Calu3 (cell line): ENCODE measurements at regions not wholly inside any gene's neighbourhood (a gene's known extent, or its start where the extent isn't known, plus 50 kb on each side); places are given as distances from the start of the nearest gene placed in this dataset.
"Not testable (repeated sequence)": the region's sequence is repeated elsewhere in the genome, so short reads cannot be mapped to it uniquely, and the experiment has no call there.

Experiments used
- BruUV-seq: library from RNA; stranded (reverse); fragments of 400-500 nt; replicated peaks from 2 replicates; lab custom pipeline; 2021; lab: Mats Ljungman, UMichigan
- CTCF ChIA-PET: fragments of 300-600 bp; sonication (Branson Sonifier 250); formaldehyde crosslinking; loops from one replicate; lab custom pipeline; 2022; ENCODE audit warnings: antibody characterized with exemption; lab: Charles Lee
- DNase-seq: peaks from one replicate; pipeline ENCODE4 v3.0.0; 2022
- H3K27ac Mint-ChIP-seq: one replicate; pipeline ENCODE4 v1.8.0; 2022; ENCODE audit warnings: mixed read lengths; ENCODE audit not compliant: unreplicated experiment
- H3K27me3 Mint-ChIP-seq: one replicate; pipeline ENCODE4 v1.8.0; 2022; ENCODE audit warnings: mixed read lengths; ENCODE audit not compliant: unreplicated experiment
- H3K36me3 Mint-ChIP-seq: one replicate; pipeline ENCODE4 v1.8.0; 2022; ENCODE audit warnings: mild to moderate bottlenecking, moderate library complexity, mixed read lengths; ENCODE audit not compliant: insufficient read depth, unreplicated experiment
- H3K4me1 Mint-ChIP-seq: one replicate; pipeline ENCODE4 v1.8.0; 2022; ENCODE audit warnings: mild to moderate bottlenecking, low read depth, mixed read lengths; ENCODE audit not compliant: unreplicated experiment
- H3K4me3 Mint-ChIP-seq: one replicate; pipeline ENCODE4 v1.8.0; 2022; ENCODE audit warnings: mild to moderate bottlenecking, low read depth, moderate library complexity, mixed read lengths; ENCODE audit not compliant: unreplicated experiment
- H3K9me3 Mint-ChIP-seq: one replicate; pipeline ENCODE4 v1.8.0; 2022; ENCODE audit warnings: low read depth, mixed read lengths; ENCODE audit not compliant: unreplicated experiment
- CTCF ChIP-seq: fragments of 200-600 bp; IDR thresholded peaks from one replicate; pipeline ENCODE4 v1.8.0; 2022; ENCODE audit warnings: antibody characterized with exemption; ENCODE audit not compliant: unreplicated experiment
- intact Hi-C: fragments of 100-400 bp; cut with micrococcal nuclease; formaldehyde crosslinking; loops from one replicate; pipeline ENCODE4 v1.10.0; 2022; ENCODE audit not compliant: unreplicated experiment

DNA sequence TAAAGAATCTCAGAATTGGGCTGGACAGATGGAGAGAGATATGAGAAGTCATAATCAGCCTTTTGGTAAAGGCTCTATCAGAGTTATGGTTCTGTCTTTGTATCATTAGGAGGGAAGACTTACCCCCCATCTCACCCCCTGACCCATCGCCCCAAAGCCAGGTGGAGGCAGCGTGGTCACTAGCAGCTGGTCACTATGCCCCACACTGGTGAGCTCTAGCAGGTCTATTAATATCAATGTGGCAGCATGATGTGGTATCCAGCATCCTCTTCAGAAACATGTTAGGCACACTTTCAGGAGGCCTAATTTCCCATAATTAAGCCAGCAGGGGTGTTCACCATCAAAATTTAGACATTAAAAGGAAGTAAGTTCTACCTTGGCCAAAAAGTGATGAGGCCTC, 183.8 kb upstream of the COX10 start:
- no peak for TF ChIP-seq CTCF
- Mint-ChIP-seq H3K4me1 (no peaks in the 10 kb centered on the region), H3K4me3 (no peak overlapping the region), H3K27ac (no peak overlapping the region), H3K9me3 (peaks cover 9% of the 10 kb centered on the region), H3K36me3 (no peaks in the 10 kb centered on the region), H3K27me3 (no peaks in the 10 kb centered on the region)
- BruUV-seq = no TSS peak
- no peak for DNase-seq
- intact Hi-C loops = no loop called here
- CTCF ChIA-PET = no interaction called here

GRCh38 chr17:13885953-13886889, 183.1 kb upstream of the COX10 start:
- Mint-ChIP-seq H3K36me3 (no peaks in the 10 kb centered on the region), H3K27me3 (no peaks in the 10 kb centered on the region), H3K4me3 (no peak overlapping the region), H3K9me3 (peaks cover 12% of the 10 kb centered on the region), H3K4me1 (no peaks in the 10 kb centered on the region), H3K27ac (no peak overlapping the region)
- BruUV-seq = no TSS peak
- CTCF ChIA-PET = no interaction called here
- DNase-seq = no peak
- TF ChIP-seq CTCF = no peak
- intact Hi-C loops = no loop called here

DNA sequence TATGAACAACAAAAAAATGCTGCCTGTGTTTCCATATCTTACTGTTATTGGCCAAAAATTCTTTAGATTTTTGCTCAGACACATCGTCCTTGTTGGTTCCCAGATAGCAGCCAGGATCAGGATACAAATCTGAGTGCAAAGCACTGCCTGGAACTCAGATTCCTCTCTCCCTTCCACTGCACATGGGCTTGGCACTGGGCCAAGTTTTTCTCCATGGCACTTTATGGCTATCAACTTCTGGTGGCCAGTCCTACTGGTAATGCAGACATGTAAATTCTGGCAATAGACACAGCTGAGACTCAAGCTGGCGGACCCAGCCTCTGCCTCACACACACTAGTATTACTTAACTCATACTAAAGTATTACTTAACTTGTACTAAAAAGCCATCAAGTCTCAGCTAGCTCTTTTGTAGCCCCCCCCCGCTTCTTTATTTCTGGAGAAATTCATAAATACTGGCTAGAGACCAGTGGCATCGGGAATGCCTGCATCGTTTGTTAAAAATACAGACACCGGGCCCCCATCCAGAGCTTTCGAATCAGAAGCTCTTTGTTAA, 181.2 kb upstream of the COX10 start:
- CTCF ChIA-PET = no interaction called here
- DNase-seq = no peak
- H3K36me3 Mint-ChIP-seq = no peaks in the 10 kb centered on the region
- H3K9me3 Mint-ChIP-seq = peaks cover 9% of the 10 kb centered on the region
- no peaks in the 10 kb centered on the region for H3K27me3 Mint-ChIP-seq
- no peak for TF ChIP-seq CTCF
- H3K27ac Mint-ChIP-seq = no peak overlapping the region
- BruUV-seq = no TSS peak
- H3K4me3 Mint-ChIP-seq = no peak overlapping the region
- no peaks in the 10 kb centered on the region for H3K4me1 Mint-ChIP-seq
- intact Hi-C loops = no loop called here

- H3K27ac Mint-ChIP-seq, H3K4me1 Mint-ChIP-seq, intact Hi-C loops, CTCF ChIA-PET, H3K27me3 Mint-ChIP-seq, H3K36me3 Mint-ChIP-seq, H3K9me3 Mint-ChIP-seq, H3K4me3 Mint-ChIP-seq, DNase-seq, BruUV-seq: not testable (repeated sequence)
Measured at GRCh38 chr17:13908971-13909370, 160.3 kb upstream of the COX10 start.
